Liver (tissue), 8 donors: ENCODE measurements at regions not wholly inside any gene's neighbourhood (a gene's known extent, or its start where the extent isn't known, plus 50 kb on each side); places are given as distances from the start of the nearest gene placed in this dataset.

Source experiments
- DNase-seq: peaks from one replicate; pipeline ENCODE4 v3.0.0-alpha.2; 2017; ENCODE audit warnings: low spot score
- H3K27ac ChIP-seq, 2 donors: one replicate each; pipeline ENCODE4 v1.7.0; 2013; ENCODE audit warnings: inconsistent platforms in 2 of 2, low read length in 2 of 2, control low read depth in 1 of 2, low read depth in 1 of 2, mild to moderate bottlenecking in 1 of 2
- H3K27me3 ChIP-seq, 4 donors: one replicate each; pipeline versions ENCODE4 v1.6.1 to v1.7.0; 2013; ENCODE audit warnings: low read length in 3 of 4, inconsistent platforms in 1 of 4, mild to moderate bottlenecking in 1 of 4, moderate library complexity in 1 of 4; ENCODE audit not compliant: control insufficient read depth in 4 of 4, insufficient read depth in 4 of 4
- H3K36me3 ChIP-seq, 4 donors: one replicate each; pipeline versions ENCODE4 v1.6.1 to v1.7.0; 2013; ENCODE audit warnings: low read length in 3 of 4, mild to moderate bottlenecking in 3 of 4, low read depth in 1 of 4, moderate library complexity in 1 of 4; ENCODE audit not compliant: control insufficient read depth in 4 of 4, insufficient read depth in 3 of 4
- H3K4me1 ChIP-seq, 4 donors: one replicate each; pipeline versions ENCODE4 v1.6.1 to v1.7.0; 2013; ENCODE audit warnings: low read length in 3 of 4, mild to moderate bottlenecking in 3 of 4, moderate library complexity in 1 of 4; ENCODE audit not compliant: control insufficient read depth in 4 of 4, insufficient read depth in 4 of 4
- H3K4me3 ChIP-seq, 3 donors: one replicate each; pipeline versions ENCODE4 v1.6.1 to v1.7.0; 2013; ENCODE audit warnings: low read length in 3 of 3, control low read depth in 1 of 3, low read depth in 1 of 3, mild to moderate bottlenecking in 1 of 3
- H3K9ac ChIP-seq, 2 donors: one replicate each; pipeline ENCODE4 v1.7.0; 2013; ENCODE audit warnings: low read length in 2 of 2, mild to moderate bottlenecking in 2 of 2, moderate library complexity in 2 of 2, control low read depth in 1 of 2, low read depth in 1 of 2
- H3K9me3 ChIP-seq, 4 donors: one replicate each; pipeline versions ENCODE4 v1.6.1 to v1.7.0; 2013; ENCODE audit warnings: low read length in 3 of 4; ENCODE audit not compliant: control insufficient read depth in 4 of 4
- EGR1 ChIP-seq, 2 donors: IDR thresholded peaks; 2 replicates each; pipeline ENCODE4 v1.6.1; 2016 to 2018; ENCODE audit warnings: antibody characterized with exemption in 2 of 2, low read depth in 2 of 2
- FOXA1 ChIP-seq: IDR thresholded peaks from 2 replicates; pipeline ENCODE4 v1.6.1; 2016; ENCODE audit warnings: antibody characterized with exemption
- GABPA ChIP-seq, 2 donors: IDR thresholded peaks in 1 of 2; conservative IDR thresholded peaks in 1 of 2; 2 replicates each; pipeline ENCODE4 v1.6.1; 2016; ENCODE audit warnings: antibody characterized with exemption in 2 of 2, mild to moderate bottlenecking in 1 of 2, moderate library complexity in 1 of 2
- HNF4A ChIP-seq, 2 donors: conservative IDR thresholded peaks; 2 replicates each; pipeline ENCODE4 v1.6.1; 2016; ENCODE audit warnings: antibody characterized with exemption in 2 of 2, mild to moderate bottlenecking in 2 of 2
- HNF4G ChIP-seq: IDR thresholded peaks from 2 replicates; pipeline ENCODE4 v1.6.1; 2016; ENCODE audit warnings: antibody characterized with exemption
- JUND ChIP-seq, 2 donors: IDR thresholded peaks; 2 replicates each; pipeline ENCODE4 v1.6.1; 2016; ENCODE audit warnings: antibody characterized with exemption in 2 of 2
- NR2F2 ChIP-seq: IDR thresholded peaks from 2 replicates; pipeline ENCODE4 v1.6.1; 2016; ENCODE audit warnings: antibody characterized with exemption
- RAD21 ChIP-seq, 2 donors: IDR thresholded peaks; 2 replicates each; pipeline ENCODE4 v1.6.1; 2016; ENCODE audit warnings: antibody characterized with exemption in 2 of 2, mild to moderate bottlenecking in 2 of 2
- REST ChIP-seq: IDR thresholded peaks from 2 replicates; pipeline ENCODE4 v1.6.1; 2016; ENCODE audit warnings: antibody characterized with exemption, mild to moderate bottlenecking
- RXRA ChIP-seq, 2 donors: IDR thresholded peaks; 2 replicates each; pipeline ENCODE4 v1.6.1; 2017 to 2018; ENCODE audit warnings: antibody characterized with exemption in 2 of 2, mild to moderate bottlenecking in 1 of 2
- SP1 ChIP-seq: IDR thresholded peaks from 2 replicates; pipeline ENCODE4 v1.6.1; 2018; ENCODE audit warnings: antibody characterized with exemption, mild to moderate bottlenecking
- TAF1 ChIP-seq: conservative IDR thresholded peaks from 2 replicates; pipeline ENCODE4 v1.6.1; 2016; ENCODE audit warnings: antibody characterized with exemption, mild to moderate bottlenecking
- YY1 ChIP-seq: IDR thresholded peaks from 2 replicates; pipeline ENCODE4 v1.6.1; 2016; ENCODE audit warnings: antibody characterized with exemption, mild to moderate bottlenecking
- ZBTB33 ChIP-seq: IDR thresholded peaks from 2 replicates; pipeline ENCODE4 v1.6.1; 2016; ENCODE audit warnings: antibody characterized with exemption
- WGBS: extraction: QIAGEN DNeasy Blood & Tissue Kit; methylation state at CpG from one replicate; pipeline ENCODE4 v1.1.7; 2013; 5-methylcytosine and 5-hydroxymethylcytosine counted together
- TF ChIP-seq, protein P1 (sequence below): IDR thresholded peaks from 2 replicates; pipeline ENCODE4 v1.6.1; 2016; ENCODE audit warnings: antibody characterized with exemption
- TF ChIP-seq, protein P2 (sequence below): IDR thresholded peaks from 2 replicates; pipeline ENCODE4 v1.6.1; 2016; ENCODE audit warnings: antibody characterized with exemption
- TF ChIP-seq, protein P3 (sequence below): fragments of 150-350 bp; IDR thresholded peaks from 2 replicates; pipeline ENCODE4 v1.5.1; 2017; ENCODE audit warnings: improper control_type of control experiment, low read depth, low read length; ENCODE audit not compliant: missing input control
- donor health status: healthy.
- donor health status: healthy.
- donor health status: healthy.
- donor health status: healthy.
- donor health status: healthy.

GRCh38 chr3:99242271-99242670 is 340.8 kb upstream of the DCBLD2 start:
- WGBS, result 83% methylated on average over 2 of the region's 2 CpGs
- H3K9me3 ChIP-seq, result no peaks in the 10 kb centered on the region
- no peaks in the 10 kb centered on the region for H3K4me1 ChIP-seq
- H3K9ac ChIP-seq, result no peak overlapping the region
- H3K27ac ChIP-seq, result no peak overlapping the region
- no peak for TF ChIP-seq NR2F2
- no peak for TF ChIP-seq JUND (IDR thresholded peaks at IDR 0.05)
- TF ChIP-seq, protein P1, sequence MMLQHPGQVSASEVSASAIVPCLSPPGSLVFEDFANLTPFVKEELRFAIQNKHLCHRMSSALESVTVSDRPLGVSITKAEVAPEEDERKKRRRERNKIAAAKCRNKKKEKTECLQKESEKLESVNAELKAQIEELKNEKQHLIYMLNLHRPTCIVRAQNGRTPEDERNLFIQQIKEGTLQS, result no peak
- TF ChIP-seq REST, result no peak
- TF ChIP-seq TAF1, result no peak
- TF ChIP-seq HNF4G, result no peak
- TF ChIP-seq YY1, result no peak
- TF ChIP-seq, protein P2, sequence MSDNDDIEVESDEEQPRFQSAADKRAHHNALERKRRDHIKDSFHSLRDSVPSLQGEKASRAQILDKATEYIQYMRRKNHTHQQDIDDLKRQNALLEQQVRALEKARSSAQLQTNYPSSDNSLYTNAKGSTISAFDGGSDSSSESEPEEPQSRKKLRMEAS, result no peak
- TF ChIP-seq ZBTB33, result no peak
- TF ChIP-seq GABPA (IDR thresholded peaks at IDR 0.05 in 1 of 2, conservative IDR thresholded peaks at IDR 0.05 in 1 of 2), result no peak
- TF ChIP-seq, protein P3, sequence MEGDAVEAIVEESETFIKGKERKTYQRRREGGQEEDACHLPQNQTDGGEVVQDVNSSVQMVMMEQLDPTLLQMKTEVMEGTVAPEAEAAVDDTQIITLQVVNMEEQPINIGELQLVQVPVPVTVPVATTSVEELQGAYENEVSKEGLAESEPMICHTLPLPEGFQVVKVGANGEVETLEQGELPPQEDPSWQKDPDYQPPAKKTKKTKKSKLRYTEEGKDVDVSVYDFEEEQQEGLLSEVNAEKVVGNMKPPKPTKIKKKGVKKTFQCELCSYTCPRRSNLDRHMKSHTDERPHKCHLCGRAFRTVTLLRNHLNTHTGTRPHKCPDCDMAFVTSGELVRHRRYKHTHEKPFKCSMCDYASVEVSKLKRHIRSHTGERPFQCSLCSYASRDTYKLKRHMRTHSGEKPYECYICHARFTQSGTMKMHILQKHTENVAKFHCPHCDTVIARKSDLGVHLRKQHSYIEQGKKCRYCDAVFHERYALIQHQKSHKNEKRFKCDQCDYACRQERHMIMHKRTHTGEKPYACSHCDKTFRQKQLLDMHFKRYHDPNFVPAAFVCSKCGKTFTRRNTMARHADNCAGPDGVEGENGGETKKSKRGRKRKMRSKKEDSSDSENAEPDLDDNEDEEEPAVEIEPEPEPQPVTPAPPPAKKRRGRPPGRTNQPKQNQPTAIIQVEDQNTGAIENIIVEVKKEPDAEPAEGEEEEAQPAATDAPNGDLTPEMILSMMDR, result no peak
- TF ChIP-seq FOXA1, result no peak
- TF ChIP-seq RXRA (IDR thresholded peaks at IDR 0.05), result no peak
- TF ChIP-seq EGR1 (IDR thresholded peaks at IDR 0.05; ENCODE audit: low read depth in 2 of 2), result no peak
- TF ChIP-seq HNF4A (conservative IDR thresholded peaks at IDR 0.05), result no peak
- no peak overlapping the region for H3K4me3 ChIP-seq
- H3K36me3 ChIP-seq, result no peaks in the 10 kb centered on the region
- no peaks in the 10 kb centered on the region for H3K27me3 ChIP-seq
- no peak for DNase-seq

DNA sequence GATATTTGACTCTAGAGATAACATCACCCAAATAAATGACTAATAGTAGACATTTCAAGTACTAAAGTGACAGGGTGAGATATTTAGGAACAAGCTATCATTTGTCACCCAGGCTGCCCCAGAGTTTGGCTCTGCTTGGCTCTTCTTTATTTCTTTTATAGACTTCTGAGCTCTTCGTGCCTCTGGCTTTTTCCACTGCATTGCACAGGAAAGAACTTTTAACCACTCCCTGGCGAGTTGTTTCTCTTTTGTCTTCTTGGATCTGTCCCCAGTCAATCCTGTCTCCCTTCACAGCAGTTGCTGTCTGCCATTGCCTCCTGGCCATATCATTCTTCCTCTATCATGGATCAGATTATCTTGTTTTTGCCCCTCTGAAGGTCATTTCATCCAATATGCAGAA is 339.2 kb upstream of the DCBLD2 start:
- no peak for DNase-seq
- no peaks in the 10 kb centered on the region for H3K36me3 ChIP-seq
- WGBS, result 42% methylated on average over 2 of the region's 2 CpGs
- no peak for TF ChIP-seq NR2F2
- no peak for TF ChIP-seq HNF4A (conservative IDR thresholded peaks at IDR 0.05)
- TF ChIP-seq, protein P1, result no peak
- no peak for TF ChIP-seq EGR1 (IDR thresholded peaks at IDR 0.05; ENCODE audit: low read depth in 2 of 2)
- TF ChIP-seq, protein P3, result no peak
- TF ChIP-seq TAF1, result no peak
- TF ChIP-seq RXRA (IDR thresholded peaks at IDR 0.05), result no peak
- TF ChIP-seq HNF4G, result no peak
- no peak for TF ChIP-seq GABPA (IDR thresholded peaks at IDR 0.05 in 1 of 2, conservative IDR thresholded peaks at IDR 0.05 in 1 of 2)
- no peak for TF ChIP-seq SP1
- TF ChIP-seq RAD21 (IDR thresholded peaks at IDR 0.05), result no peak
- no peak for TF ChIP-seq FOXA1
- no peak for TF ChIP-seq REST
- TF ChIP-seq YY1, result no peak

More for the DNA sequence above, 339.2 kb upstream of the DCBLD2 start:
- Histone ChIP-seq H3K4me3 (no peak overlapping the region), H3K9me3 (no peaks in the 10 kb centered on the region), H3K4me1 (no peaks in the 10 kb centered on the region), H3K27ac (no peak overlapping the region), H3K9ac (no peak overlapping the region), H3K27me3 (no peaks in the 10 kb centered on the region)
